ENCODE measurements at regions not wholly inside any gene's neighbourhood (a gene's known extent, or its start where the extent isn't known, plus 50 kb on each side); places are given as distances from the start of the nearest gene placed in this dataset.
"Not testable (repeated sequence)": the region's sequence is repeated elsewhere in the genome, so short reads cannot be mapped to it uniquely, and the experiment has no call there.

- DNase-seq, result not testable (repeated sequence)
These were observed 623.1 kb downstream of the DSC3 start for GRCh38 chr18:30419399-30419798.

GRCh38 chr18:30415903-30416302 is 626.6 kb downstream of the DSC3 start:
- no peak for DNase-seq

GRCh38 chr18:30409120-30409519 is 633.4 kb downstream of the DSC3 start:
- no peak for DNase-seq

GRCh38 chr18:30406728-30407127 is 635.8 kb downstream of the DSC3 start:
- no peak for DNase-seq

- no peak for DNase-seq
These were observed 637.5 kb downstream of the DSC3 start for GRCh38 chr18:30405038-30405437.

- DNase-seq, result no peak
These were observed 638.1 kb downstream of the DSC3 start for GRCh38 chr18:30404422-30404821.

GRCh38 chr18:30403278-30403677 is 639.3 kb downstream of the DSC3 start:
- no peak for DNase-seq

GRCh38 chr18:30387401-30387800 is 655.1 kb downstream of the DSC3 start:
- no peak for DNase-seq

- DNase-seq, result no peak
These were observed 655.9 kb downstream of the DSC3 start for GRCh38 chr18:30386624-30387023.

GRCh38 chr18:30385684-30386083 is 656.9 kb downstream of the DSC3 start:
- no peak for DNase-seq

GRCh38 chr18:30381826-30382225 is 660.7 kb downstream of the DSC3 start:
- no peak for DNase-seq

- DNase-seq, result no peak
These were observed 664.4 kb downstream of the DSC3 start for GRCh38 chr18:30378097-30378496.

- no peak for DNase-seq
These were observed 666.0 kb downstream of the DSC3 start for GRCh38 chr18:30376515-30376914.

- DNase-seq, result no peak
These were observed 680.5 kb downstream of the DSC3 start for GRCh38 chr18:30361864-30362540.

GRCh38 chr18:30359521-30359920 is 683.0 kb downstream of the DSC3 start:
- no peak for DNase-seq

- DNase-seq, result no peak
These were observed 684.0 kb downstream of the DSC3 start for GRCh38 chr18:30358555-30358954.

GRCh38 chr18:30352551-30353168 is 689.9 kb downstream of the DSC3 start:
- DNase-seq, result no peak

- no peak for DNase-seq
These were observed 692.3 kb downstream of the DSC3 start for GRCh38 chr18:30350263-30350662.

- DNase-seq, result no peak
These were observed 699.5 kb downstream of the DSC3 start for GRCh38 chr18:30343090-30343489.

GRCh38 chr18:30342675-30343074 is 699.9 kb downstream of the DSC3 start:
- DNase-seq, result no peak

GRCh38 chr18:30334781-30335180 is 707.8 kb downstream of the DSC3 start:
- no peak for DNase-seq

GRCh38 chr18:30333310-30333709 is 709.2 kb downstream of the DSC3 start:
- no peak for DNase-seq

- no peak for DNase-seq
These were observed 713.7 kb downstream of the DSC3 start for GRCh38 chr18:30328839-30329238.

GRCh38 chr18:30302181-30302580 is 740.4 kb downstream of the DSC3 start:
- no peak for DNase-seq

GRCh38 chr18:30298769-30299168 is 743.8 kb downstream of the DSC3 start:
- no peak for DNase-seq

Data from NCI-H2227 treated with DMSO at 0.1 percent for 48 hours (cell line).